ENCODE measurements at regions not wholly inside any gene's neighbourhood (a gene's known extent, or its start where the extent isn't known, plus 50 kb on each side); places are given as distances from the start of the nearest gene placed in this dataset.

GRCh38 chr7:155896531-155897263, 84.4 kb upstream of the SHH start:
- DNase-seq, result no peak

GRCh38 chr7:155893664-155894063, 81.4 kb upstream of the SHH start:
- no peak for DNase-seq

- DNase-seq, result no peak
Observed at GRCh38 chr7:155893176-155893575, 80.9 kb upstream of the SHH start.

- no peak for DNase-seq
Observed at GRCh38 chr7:155889636-155890511, 77.6 kb upstream of the SHH start.

GRCh38 chr7:155887174-155887525, 74.9 kb upstream of the SHH start:
- DNase-seq, result no peak

GRCh38 chr7:155886391-155887173, 74.3 kb upstream of the SHH start:
- DNase-seq, result no peak

GRCh38 chr7:155885167-155886155, 73.2 kb upstream of the SHH start:
- no peak for DNase-seq

GRCh38 chr7:155884225-155885166, 72.2 kb upstream of the SHH start:
- DNase-seq, result no peak

- DNase-seq, result no peak
Observed at GRCh38 chr7:155883491-155884224, 71.4 kb upstream of the SHH start.

- no peak for DNase-seq
Observed at GRCh38 chr7:155882596-155882995, 70.3 kb upstream of the SHH start.

- DNase-seq, result no peak
Observed at GRCh38 chr7:155881471-155882350, 69.4 kb upstream of the SHH start.

GRCh38 chr7:155880721-155881120, 68.5 kb upstream of the SHH start:
- DNase-seq, result no peak

- no peak for DNase-seq
Observed at GRCh38 chr7:155879592-155879991, 67.3 kb upstream of the SHH start.

- DNase-seq, result no peak
Observed at GRCh38 chr7:155878674-155879073, 66.4 kb upstream of the SHH start.

GRCh38 chr7:155878250-155878649, 66.0 kb upstream of the SHH start:
- no peak for DNase-seq

GRCh38 chr7:155877167-155877566, 64.9 kb upstream of the SHH start:
- no peak for DNase-seq

- DNase-seq, result no peak
Observed at GRCh38 chr7:155874411-155874810, 62.1 kb upstream of the SHH start.

GRCh38 chr7:155874010-155874409, 61.7 kb upstream of the SHH start:
- no peak for DNase-seq

GRCh38 chr7:155872678-155873369, 60.6 kb upstream of the SHH start:
- DNase-seq, result no peak
